KG1 (cell line): ENCODE measurements at regions not wholly inside any gene's neighbourhood (a gene's known extent, or its start where the extent isn't known, plus 50 kb on each side); places are given as distances from the start of the nearest gene placed in this dataset.

Experiments used
- DNase-seq: peaks from one replicate; lab custom pipeline; 2025; lab: John Stamatoyannopoulos, UW

DNA sequence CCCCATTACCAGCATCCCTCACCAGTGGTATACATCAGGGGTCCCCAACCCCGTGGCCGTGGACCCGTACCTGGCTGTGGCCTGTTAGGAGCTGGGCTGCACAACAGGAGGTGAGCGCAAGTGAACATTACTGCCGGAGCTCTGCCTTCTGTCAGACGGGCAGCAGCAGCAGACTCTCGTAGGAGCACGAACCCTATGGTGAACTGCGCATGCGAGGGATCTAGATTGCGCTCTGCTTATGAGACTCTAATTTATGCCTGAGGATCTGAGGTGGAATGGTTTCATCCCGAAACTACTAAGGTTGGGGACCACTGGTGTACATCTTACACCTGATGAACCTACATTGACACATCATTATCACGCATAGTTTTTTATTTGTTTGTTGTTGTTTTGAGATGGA lies 52.8 kb upstream of the DHX15 start:
- DNase-seq, result no peak

DNA sequence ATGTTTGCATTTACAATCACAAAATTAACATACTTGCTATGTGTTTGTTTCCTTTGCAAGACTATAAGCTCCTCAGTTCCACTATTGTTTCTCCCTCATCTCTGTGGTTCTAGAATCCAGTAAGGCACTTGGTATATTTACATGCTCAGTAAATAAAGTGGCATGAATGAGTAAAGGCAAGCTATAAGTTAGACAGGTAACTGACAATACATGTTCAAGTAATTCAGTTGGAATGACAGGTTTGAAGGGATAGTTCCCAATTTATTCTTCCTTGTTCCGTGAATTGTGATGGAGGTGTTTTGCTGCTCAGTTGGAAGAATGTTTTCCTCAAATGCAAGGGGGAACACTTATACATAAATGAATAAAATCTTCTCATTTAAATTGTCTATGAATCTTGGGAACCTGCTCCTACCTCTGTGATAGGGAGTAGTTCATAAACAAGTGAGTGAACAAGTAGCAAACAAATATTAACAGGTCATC lies 54.1 kb upstream of the DHX15 start:
- no peak for DNase-seq

DNA sequence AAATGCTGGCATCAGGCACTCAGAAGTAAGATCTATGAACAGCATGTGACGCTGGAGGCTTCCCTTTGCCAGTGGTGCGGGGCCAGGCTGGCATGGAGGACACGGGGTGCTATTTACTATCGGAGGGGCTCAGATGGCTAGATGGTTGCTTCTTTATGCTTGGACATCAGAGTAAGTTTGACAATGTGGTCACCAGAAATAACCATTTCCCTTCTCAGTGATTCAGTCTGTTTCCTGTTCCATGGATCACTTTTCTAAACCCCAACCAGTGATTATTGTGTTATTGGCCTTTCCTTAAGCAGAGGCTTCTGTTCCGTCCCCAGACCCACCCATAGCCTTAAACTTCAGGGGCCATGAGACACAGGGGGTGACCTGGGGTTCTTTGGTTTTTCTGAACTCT lies 55.4 kb upstream of the DHX15 start:
- DNase-seq, result no peak

DNA sequence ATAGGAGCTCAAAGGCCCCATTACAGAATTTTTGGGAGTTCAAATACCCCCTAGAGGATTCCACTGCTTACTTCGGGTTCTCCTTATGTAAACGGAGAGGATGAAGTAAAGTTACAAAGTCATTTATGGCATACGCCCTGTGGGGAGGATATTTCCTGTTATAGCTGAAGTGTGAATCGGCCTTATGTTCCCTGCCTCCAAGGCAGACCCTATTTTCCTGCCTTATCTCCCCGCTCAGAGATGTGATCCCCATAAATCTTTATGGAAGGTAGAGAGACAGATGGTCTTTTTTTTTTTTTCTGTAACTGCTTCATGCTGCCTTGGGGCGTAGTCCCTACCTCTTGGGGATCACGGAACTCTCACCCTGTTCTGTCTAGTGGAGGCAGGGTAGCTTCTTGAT lies 56.0 kb upstream of the DHX15 start:
- DNase-seq, result no peak

DNA sequence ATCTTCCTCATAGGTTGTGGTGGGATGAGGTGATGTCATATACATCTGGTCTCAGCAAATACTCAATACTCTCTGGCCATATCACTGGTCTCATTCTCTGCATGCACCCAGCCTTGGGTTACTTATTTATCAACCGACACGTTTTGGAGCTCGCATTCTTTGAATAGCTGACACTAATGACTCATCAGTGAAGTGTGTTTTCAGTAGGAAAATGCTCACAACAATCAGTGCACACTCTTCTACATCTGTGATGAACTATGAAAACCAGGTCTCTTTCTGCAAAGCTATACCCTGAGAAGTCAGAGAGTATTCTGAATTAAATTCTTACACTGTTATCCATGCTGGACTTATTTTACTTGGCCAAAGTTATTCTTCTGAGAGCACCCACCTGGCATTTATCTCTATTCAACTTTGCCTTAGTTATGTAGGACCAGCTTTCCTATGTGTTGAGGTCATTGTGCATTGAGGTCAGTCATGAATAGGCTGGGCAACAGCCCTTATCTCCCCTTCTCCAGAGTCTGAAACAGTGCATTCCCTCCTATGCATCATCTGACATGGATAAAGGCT lies 58.7 kb upstream of the DHX15 start:
- DNase-seq, result no peak

DNA sequence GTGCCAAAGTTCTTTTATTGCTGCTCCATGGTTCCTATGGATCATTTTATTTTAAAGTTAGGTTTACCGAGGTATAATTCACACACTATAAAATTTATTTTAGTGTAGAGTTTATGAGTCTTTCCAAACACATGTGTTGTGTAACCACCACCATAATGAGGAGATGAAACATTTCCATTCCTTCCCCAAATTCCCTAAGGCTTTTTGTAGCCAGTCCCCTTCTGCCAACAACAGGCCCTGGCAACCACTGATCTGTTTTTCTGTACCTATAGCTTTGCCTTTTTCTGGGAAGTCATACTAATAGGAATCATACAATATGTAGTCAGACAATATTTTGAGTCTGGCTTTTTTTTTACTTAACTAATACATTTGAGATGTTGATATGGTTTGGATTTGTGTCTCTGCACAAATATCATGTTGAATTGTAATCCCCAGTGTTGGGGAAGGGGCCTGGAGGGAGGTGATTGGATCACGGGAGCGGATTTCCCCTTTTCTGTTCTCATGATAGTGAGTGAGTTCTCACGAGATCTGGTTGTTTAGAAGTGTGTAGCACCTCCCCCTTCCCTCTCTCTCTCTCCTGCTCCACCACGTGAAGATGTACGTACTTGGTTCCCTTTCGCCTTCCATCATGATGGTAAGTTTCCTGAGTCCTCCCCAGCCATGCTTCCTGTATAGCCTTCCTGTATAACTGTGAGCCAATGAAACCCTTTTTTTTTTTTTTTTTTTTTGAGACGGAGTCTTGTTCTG lies 59.6 kb upstream of the DHX15 start:
- no peak for DNase-seq

DNA sequence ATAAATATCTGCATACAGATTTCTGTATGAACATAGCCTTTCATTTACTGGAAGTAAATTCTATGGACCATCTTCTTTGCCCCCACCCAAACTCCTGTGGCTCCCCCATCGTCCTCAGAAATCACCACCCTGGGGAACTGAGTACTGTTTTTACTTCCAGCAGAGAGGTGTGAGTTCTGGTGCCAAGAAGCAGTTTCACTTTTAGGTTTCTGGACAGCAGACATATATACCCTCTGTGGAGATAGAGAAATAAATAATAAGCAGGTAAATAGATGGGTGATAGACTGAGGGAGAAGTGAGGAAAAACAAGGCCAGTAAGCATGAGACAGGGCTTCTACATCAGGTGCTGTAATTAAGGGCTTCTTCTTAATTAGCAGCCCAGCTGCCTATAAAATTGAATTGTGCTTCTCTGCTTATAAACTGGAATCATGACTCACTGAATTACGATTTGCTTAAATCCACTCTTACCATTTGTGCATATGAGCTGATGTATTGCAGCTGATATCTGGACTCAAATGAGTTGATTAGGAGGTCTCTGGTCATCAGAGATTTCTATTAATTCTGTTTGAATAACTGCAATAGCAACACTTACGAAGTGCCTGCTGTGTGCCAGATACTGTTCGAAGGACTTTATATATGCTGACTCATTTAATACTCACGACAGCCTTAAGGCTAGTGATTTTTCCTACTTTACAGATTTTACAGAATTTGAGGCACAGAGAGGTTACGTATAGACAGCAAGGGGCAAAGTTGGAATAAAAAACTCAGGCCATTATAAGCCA lies 60.8 kb upstream of the DHX15 start:
- DNase-seq, result no peak

DNA sequence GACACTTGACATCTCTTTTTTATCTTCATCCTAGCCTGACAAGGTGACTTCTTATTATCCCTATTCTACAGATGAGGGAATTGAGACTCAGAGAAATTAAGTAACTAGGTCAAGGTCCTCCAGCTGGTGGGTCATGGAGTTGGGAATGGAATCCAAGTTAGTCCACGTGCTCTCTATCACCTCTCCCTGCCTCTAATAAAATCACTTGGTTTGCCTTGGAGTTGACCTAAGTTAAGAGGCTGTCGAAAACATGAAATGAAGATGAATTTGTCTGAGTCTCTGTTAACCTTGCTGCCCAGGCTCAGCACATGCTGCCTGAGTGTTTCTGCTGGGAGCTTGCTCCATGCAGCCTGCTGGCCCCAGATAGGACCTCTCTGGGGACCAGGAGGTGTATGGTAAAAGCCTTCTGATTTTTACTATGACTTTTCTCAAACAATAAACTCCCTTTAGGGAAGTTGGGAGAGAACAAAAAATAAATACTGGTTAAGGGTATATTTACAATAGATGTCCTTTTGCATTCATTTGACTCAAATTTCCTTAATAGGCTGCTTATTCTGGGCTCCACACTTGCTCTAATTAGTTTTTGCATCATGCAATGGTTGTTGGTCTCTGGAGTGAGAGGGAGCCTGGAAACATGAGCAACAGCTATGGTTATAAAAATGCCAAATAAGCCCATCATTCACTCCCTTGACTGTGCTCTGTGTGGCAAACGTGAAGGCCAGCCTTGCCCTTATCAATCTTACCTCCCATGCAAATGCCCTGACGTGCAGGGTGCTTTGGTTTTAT lies 61.6 kb upstream of the DHX15 start:
- no peak for DNase-seq

DNA sequence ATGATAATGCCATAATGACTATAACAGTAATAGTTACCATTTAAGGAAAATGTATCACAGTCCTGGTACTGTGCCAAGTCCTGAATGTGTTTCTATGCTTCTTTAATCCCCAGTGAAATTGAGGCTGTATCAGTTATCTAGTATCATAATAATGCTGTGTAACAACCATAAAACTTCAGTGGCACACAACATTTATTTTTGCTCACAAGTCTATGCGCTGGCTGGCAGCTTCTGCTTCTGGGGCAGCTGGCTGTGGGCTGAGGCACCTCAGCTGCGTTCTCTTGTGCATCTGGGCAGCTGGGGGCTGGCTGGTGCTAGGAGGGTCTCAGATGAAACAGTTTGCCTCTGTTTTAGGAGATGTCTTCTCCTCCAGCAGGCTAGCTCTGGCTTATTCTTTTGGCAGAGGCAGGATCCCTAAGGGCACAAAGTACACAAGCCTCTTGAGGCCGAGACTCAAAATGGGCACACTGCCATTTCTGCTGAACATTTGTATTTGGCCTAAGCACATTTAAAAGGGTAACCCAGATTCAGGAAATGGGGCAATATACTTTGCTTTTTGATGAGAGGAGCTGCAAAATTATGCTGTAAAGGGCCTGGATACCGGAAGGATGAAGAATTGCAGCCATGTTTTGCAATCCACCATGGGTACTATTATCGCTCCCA lies 62.6 kb upstream of the DHX15 start:
- no peak for DNase-seq

DNA sequence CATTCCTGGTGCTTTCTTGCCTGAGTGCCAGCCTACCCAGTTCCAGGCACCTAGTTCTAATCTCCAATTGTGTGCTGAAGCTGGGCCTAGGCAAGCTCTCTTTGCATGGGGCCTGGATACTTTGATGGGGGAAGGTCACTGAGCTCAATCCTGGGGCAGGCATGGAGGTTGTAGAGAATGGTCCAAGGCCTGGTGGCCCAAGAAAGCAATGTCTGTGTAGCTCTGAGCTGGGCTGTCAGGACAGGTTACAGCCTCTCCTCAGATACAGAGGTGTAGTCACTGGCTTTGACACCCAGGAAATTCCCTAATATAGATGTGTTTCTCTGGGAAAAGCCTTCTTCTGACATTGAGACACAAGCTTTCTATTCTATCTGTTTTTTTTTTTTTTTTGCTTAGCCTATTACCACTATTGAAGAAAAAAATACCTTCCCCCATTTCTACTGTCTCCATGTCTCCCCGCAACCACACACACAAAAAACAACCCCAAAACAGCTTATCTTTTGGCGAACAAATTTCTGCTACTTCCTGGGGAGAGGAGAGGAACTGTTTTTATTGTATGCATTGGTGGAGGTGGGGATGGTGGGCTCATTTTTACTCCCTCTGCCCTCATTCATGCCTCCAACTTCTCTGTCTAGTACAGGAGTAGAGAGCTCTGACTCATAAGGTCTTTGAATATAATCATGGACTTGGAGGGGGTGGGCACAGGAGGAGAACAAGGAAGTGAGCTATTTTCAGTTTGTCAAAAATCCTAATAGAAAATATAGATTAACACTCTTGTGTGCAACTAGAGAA lies 66.7 kb upstream of the DHX15 start:
- DNase-seq, result peak; percentile 36

DNA sequence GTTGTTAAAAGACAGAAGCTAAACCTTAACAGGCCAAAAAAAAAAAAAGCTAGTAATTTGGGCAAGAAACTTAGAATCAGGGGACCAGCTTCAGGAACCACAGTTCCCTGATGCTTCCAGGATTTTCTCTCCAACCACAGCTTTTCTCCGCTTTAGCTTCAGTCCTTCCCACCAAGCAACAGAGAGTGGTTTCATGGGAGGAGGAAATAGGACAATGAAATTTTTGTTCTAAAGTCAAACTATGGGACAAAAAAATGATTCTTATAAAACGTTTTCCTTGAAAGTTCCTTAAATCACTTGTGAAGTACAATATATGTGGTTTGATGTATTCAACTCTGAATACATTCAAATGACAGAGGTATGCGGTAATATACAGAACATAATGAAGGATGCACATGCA lies 71.0 kb upstream of the DHX15 start:
- no peak for DNase-seq

DNA sequence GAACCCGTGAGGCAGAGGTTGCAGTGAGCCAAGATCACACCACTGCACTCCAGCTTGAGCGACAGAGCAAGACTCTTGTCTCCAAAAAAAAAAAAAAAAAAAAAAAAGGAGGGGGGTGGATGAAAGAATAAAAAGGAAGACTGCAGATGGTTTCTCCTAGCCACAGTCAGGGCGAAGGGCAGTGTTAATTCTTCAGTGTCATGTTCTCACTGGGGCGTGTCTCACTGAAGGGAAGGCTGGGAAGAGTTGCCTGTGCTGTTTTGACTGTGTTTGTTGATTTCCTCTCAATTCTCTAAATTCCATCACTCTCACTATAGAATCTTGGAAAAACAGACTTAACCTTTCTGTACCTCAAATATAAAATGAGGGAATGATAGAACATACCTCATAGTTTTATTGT lies 71.6 kb upstream of the DHX15 start:
- no peak for DNase-seq

DNA sequence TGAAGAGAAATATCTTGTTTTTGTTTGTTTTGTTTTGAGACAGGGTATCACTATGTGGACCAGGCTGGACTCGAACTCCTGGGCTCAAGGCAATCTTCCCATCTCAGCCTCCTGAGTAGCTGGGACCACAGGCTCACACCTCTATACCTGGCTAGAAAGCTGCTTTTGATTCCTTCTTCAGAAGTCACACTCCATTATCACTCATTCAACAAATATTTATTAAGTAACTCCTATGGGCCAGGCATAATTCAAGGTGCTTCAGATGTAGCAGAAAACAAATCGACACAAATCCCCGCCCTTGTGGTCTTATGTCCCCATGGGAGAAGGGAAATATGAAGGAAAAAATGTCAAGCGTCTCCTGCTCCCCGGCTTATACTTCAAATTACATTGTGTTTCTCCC lies 72.6 kb upstream of the DHX15 start:
- DNase-seq, result no peak

DNA sequence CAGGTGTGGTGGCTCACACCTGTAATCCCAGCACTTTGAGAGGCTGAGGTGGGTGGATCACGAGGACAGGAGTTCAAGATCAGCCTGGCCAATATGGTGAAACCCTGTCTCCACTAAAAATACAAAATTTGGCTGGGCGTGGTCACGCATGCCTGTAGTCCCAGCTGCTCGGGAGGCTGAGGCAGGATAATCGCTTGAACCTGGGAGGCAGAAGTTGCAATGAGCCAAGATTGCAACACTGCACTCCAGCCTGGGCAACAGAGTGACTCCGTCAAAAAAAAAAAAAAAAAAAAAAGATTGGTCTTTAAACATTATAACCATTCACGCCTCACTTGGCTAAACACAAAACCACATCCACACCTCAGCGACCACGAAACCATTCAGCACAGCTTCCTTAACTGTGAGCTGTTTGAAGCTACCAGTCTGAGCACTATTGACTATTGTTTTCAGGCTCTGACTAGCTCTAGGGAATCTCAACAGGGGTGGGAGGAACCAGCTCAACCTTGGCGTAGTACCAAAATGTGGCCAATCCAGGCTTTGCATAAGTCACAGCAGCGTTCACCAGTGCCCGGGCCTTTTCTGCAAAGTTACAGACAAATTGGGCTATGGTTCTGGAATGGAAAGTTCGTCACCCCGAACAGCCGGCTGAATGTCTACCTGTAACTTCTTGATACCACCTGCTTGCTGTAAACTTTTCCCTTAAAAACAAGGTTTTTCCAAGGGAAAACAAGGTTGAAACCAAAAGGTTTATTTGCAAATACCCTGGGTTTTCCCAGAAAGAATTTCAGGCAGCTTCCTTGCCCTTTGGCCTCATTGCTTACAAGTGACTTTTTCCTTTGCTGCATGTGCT lies 73.6 kb upstream of the DHX15 start:
- peak; percentile 13 for DNase-seq

DNA sequence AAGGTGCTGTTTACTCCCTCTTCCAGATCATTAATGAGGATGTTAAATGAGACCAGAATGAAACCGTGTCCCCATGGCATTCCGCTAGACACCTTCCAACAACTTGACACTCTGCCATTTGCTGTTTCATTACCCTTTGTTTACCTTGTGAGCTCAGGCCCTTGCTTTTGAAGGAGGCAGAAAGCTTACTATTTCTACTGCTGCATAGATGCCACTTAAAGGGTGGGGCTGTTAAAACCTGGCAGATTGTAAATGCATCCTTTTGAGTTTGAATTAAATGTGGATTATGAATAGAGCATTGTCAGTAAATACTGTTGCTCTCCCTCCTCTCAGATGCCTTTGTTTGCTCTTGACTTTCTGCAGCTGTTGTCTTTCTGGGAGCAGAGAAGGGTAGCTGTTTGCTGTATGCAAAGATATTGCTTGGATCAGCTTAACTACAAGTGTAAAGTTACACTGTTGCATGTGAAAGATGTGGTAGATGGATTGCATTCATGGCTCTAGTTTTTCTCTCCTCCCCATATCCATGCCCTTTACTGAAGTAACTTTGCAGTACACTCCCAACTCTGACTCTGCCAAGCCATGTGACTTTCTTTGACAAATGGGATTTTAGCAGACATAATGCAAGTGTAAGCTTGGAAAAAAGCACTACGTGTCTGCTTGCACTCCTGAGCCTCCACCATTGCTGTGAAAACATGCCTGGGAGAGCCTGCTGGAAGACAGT lies 75.0 kb upstream of the DHX15 start:
- DNase-seq, result no peak

DNA sequence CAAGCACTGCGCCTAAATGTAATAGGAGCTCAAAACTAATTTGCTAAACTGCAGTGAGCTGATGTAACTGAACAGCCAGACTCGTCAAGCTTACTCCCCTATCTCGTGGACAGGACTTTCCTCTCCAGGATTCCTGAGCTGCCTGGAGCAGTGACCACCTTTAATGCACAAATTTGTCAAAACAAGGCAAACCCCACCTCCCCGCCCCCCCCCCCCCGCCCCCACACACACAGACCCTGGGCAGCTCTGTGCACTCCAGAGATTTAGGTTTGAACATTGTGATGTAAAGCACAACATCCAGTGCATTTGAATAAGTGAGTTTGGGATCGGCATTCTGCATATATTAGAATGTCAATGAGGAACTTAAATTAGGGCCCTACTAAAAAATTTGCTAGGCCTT lies 77.7 kb upstream of the DHX15 start:
- DNase-seq, result no peak

DNA sequence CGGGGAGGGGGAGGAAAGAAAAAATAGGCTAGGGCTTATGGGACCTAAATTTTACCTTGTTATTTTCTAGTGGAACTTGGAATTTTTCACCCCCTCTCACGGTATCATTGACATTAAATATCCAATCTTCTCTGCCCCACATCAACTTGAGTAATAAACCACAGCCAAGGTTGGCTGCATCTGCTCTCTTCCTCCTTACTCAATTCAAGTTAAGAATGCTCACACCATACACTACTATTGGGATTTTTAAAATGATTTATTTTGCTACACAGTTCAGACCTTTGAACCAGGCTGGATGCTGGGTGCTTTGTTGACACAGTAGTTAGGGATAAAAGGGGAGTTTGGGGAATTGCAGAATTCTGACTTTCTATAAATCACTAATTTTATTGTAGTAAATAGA lies 78.2 kb upstream of the DHX15 start:
- DNase-seq, result no peak

DNA sequence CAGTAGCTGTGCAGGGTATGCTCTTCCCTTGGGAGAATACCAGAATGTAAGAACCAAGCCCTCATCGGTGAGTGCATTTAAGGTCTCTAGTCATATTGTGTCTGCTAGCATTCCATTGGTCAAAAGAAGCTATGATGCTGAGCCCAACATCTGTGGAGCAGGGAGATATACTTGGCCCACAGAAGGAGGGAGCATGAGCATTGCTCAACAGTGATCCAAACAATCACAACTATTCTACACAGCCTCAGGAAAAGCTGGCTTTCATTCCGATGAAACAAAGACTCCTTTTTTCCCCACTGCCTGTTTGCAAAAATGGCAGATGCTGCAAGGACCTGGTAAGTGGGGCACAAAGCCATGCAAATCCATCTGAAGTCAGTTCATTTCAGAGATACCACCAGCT lies 80.6 kb upstream of the DHX15 start:
- no peak for DNase-seq

DNA sequence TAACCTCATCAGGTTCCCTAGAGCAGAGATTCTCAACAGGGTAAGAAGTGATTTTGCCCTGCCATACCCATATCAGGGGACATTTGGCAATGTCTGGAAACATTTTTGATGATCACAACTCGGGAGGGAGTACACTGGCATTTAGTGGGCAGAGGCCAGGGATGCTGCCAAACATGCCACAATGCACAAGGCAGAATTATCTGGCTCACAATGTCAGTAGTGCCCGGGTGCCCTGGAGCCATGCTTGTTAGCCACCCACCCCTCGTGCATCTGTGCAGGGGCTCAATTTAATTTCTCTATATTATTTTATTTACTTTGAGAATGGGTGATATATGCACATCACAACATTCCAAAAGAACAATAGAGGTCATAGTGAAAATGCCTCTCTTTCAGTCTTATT lies 82.0 kb upstream of the DHX15 start:
- no peak for DNase-seq
